Panc1 (cell line): ENCODE measurements at regions not wholly inside any gene's neighbourhood (a gene's known extent, or its start where the extent isn't known, plus 50 kb on each side); places are given as distances from the start of the nearest gene placed in this dataset.

Experiments used
- ATAC-seq: fragments of 200-7000 bp; cut with Tn5 transposase; 2 replicates; pipeline ENCODE4 v1.9.1; 2020; ENCODE audit warnings: mild to moderate bottlenecking, moderate library complexity
- BruUV-seq: library from RNA; stranded (reverse); fragments of 400-500 nt; replicated peaks from 2 replicates; lab custom pipeline; 2021; lab: Mats Ljungman, UMichigan
- CTCF ChIA-PET: fragments of 300-600 bp; sonication (Branson Sonifier 250); formaldehyde crosslinking; loops from one replicate; lab custom pipeline; 2022; ENCODE audit warnings: antibody characterized with exemption; lab: Charles Lee
- POLR2A ChIA-PET: fragments of 300-600 bp; sonication (Branson Sonifier 250); formaldehyde crosslinking; loops from one replicate; lab custom pipeline; 2022; ENCODE audit warnings: antibody characterized with exemption; lab: Charles Lee
- DNase-seq: peaks from one replicate; pipeline ENCODE4 v3.0.0-alpha.2; 2010; ENCODE audit warnings: low read depth, low spot score
- H3K27ac ChIP-seq: 2 replicates; pipeline ENCODE4 v1.5.1; 2011; ENCODE audit warnings: mild to moderate bottlenecking, low read length, inconsistent platforms
- H3K27me3 ChIP-seq: fragments of 200-500 bp; sonication (Bioruptor generic); 2 replicates; pipeline ENCODE4 v1.6.0; 2014; ENCODE audit warnings: low read length, inconsistent platforms; ENCODE audit not compliant: control insufficient read depth, insufficient read depth
- H3K36me3 ChIP-seq: fragments of 200-500 bp; sonication (Bioruptor generic); 2 replicates; pipeline ENCODE4 v1.5.1; 2014; ENCODE audit warnings: inconsistent platforms, mild to moderate bottlenecking, low read length, moderate library complexity; ENCODE audit not compliant: control insufficient read depth, insufficient read depth
- H3K4me1 ChIP-seq: 2 replicates; pipeline ENCODE4 v1.5.1; 2011; ENCODE audit warnings: inconsistent platforms, mild to moderate bottlenecking, low read length, moderate library complexity; ENCODE audit not compliant: control insufficient read depth, insufficient read depth
- H3K4me3 ChIP-seq, 2 experiments: 2 replicates each; pipeline ENCODE4 v1.5.1; 2011 to 2012; ENCODE audit warnings: low read depth in 2 of 2, low read length in 2 of 2, mild to moderate bottlenecking in 2 of 2, inconsistent platforms in 1 of 2, moderate library complexity in 1 of 2
- H3K9me3 ChIP-seq: fragments of 200-500 bp; sonication (Bioruptor generic); 2 replicates; pipeline ENCODE4 v1.5.1; 2014; ENCODE audit warnings: low read depth, mild to moderate bottlenecking, inconsistent platforms, low read length, moderate library complexity; ENCODE audit not compliant: control insufficient read depth, insufficient read depth
- CTCF ChIP-seq: fragments of 450-650 bp; IDR thresholded peaks from 2 replicates; pipeline ENCODE4 v1.5.1; 2017; ENCODE audit warnings: mild to moderate bottlenecking
- POLR2AphosphoS5 ChIP-seq: IDR thresholded peaks from 2 replicates; pipeline ENCODE4 v1.6.1; 2012; ENCODE audit warnings: mild to moderate bottlenecking, low read depth, low read length, moderate library complexity
- REST ChIP-seq, 2 experiments: IDR thresholded peaks; 2 replicates each; pipeline ENCODE4 v1.6.1; 2011 to 2012; ENCODE audit warnings: low read depth in 2 of 2, control low read depth in 1 of 2, low read length in 1 of 2, mild to moderate bottlenecking in 1 of 2, moderate library complexity in 1 of 2; ENCODE audit not compliant: insufficient read depth in 1 of 2
- SIN3A ChIP-seq: IDR thresholded peaks from 2 replicates; pipeline ENCODE4 v1.6.1; 2012; ENCODE audit warnings: low read depth, mild to moderate bottlenecking, low read length, moderate library complexity, borderline replicate concordance; ENCODE audit not compliant: insufficient read depth
- TCF7L2 ChIP-seq: IDR thresholded peaks from 2 replicates; pipeline ENCODE4 v1.6.1; 2011; ENCODE audit warnings: mild to moderate bottlenecking, low read depth, low read length, inconsistent platforms
- in situ Hi-C: cut with HindIII; loops from 2 replicates; pipeline ENCODE4 v1.10.0; 2016; ENCODE audit warnings: low sequenced_read_pairs, low pct_unique_long_range_greater_than_20kb
- intact Hi-C: fragments of 100-400 bp; cut with micrococcal nuclease; formaldehyde crosslinking; loops from one replicate; pipeline ENCODE4 v1.10.0; 2022; ENCODE audit not compliant: unreplicated experiment

GRCh38 chr16:52677501-52677900 lies 130.6 kb upstream of the TOX3 start:
- H3K27ac ChIP-seq, result no peak overlapping the region
- no peaks in the 10 kb centered on the region for H3K36me3 ChIP-seq
- TF ChIP-seq SIN3A (no peak), TCF7L2 (no peak), POLR2AphosphoS5 (no peak), REST (IDR thresholded peaks at IDR 0.05; ENCODE audit: insufficient read depth in 1 of 2, low read depth in 2 of 2, low read length in 1 of 2) (no peak), CTCF (no peak)
- H3K27me3 ChIP-seq, result no peaks in the 10 kb centered on the region
- no TSS peak for BruUV-seq
- H3K9me3 ChIP-seq, result no peaks in the 10 kb centered on the region
- in situ Hi-C loops, result no loop called here
- no peak for ATAC-seq
- no peak for DNase-seq
- H3K4me3 ChIP-seq, result no peak overlapping the region
- intact Hi-C loops, result no loop called here
- H3K4me1 ChIP-seq, result no peaks in the 10 kb centered on the region
- ChIA-PET CTCF (no interaction called here), POLR2A (no interaction called here)

- no TSS peak for BruUV-seq
- TF ChIP-seq TCF7L2 (no peak), SIN3A (no peak), REST (IDR thresholded peaks at IDR 0.05; ENCODE audit: insufficient read depth in 1 of 2, low read depth in 2 of 2, low read length in 1 of 2) (no peak), POLR2AphosphoS5 (no peak), CTCF (no peak)
- ChIA-PET CTCF (no interaction called here), POLR2A (no interaction called here)
- in situ Hi-C loops (no loop called here), intact Hi-C loops (no loop called here)
- Histone ChIP-seq H3K27me3 (no peaks in the 10 kb centered on the region), H3K36me3 (no peaks in the 10 kb centered on the region), H3K4me3 (no peak overlapping the region), H3K27ac (no peak overlapping the region), H3K9me3 (no peaks in the 10 kb centered on the region), H3K4me1 (no peaks in the 10 kb centered on the region)
- no peak for ATAC-seq
- no peak for DNase-seq
Measured at GRCh38 chr16:52676959-52677358, 130.0 kb upstream of the TOX3 start.
